ENCODE measurements at regions not wholly inside any gene's neighbourhood (a gene's known extent, or its start where the extent isn't known, plus 50 kb on each side); places are given as distances from the start of the nearest gene placed in this dataset.

DNA sequence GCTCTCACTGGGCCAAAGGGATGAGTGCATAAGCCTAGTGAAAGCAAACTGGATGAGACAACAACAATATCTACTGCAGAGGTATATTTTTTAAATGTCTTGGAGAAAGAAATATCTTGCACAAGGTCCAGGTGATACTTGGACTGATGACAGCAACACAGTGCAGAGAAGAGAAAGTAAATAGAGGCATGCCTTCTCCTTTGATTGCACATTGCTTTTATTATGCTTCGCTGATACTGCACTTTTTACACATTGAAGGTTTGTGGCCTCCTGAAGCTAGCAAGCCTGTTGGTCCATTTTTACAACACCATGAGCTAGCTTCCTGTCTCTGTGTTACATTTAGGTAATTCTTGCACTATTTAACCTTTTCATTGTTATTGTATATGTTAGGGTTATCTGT, 189.0 kb upstream of the NDST3 start:
- no peak for TF ChIP-seq ZFX (IDR thresholded peaks at IDR 0.05; ENCODE audit: borderline replicate concordance)
- TF ChIP-seq, protein P1, sequence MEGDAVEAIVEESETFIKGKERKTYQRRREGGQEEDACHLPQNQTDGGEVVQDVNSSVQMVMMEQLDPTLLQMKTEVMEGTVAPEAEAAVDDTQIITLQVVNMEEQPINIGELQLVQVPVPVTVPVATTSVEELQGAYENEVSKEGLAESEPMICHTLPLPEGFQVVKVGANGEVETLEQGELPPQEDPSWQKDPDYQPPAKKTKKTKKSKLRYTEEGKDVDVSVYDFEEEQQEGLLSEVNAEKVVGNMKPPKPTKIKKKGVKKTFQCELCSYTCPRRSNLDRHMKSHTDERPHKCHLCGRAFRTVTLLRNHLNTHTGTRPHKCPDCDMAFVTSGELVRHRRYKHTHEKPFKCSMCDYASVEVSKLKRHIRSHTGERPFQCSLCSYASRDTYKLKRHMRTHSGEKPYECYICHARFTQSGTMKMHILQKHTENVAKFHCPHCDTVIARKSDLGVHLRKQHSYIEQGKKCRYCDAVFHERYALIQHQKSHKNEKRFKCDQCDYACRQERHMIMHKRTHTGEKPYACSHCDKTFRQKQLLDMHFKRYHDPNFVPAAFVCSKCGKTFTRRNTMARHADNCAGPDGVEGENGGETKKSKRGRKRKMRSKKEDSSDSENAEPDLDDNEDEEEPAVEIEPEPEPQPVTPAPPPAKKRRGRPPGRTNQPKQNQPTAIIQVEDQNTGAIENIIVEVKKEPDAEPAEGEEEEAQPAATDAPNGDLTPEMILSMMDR (IDR thresholded peaks at IDR 0.05): no peak
- H3K27ac ChIP-seq: no peak overlapping the region

DNA sequence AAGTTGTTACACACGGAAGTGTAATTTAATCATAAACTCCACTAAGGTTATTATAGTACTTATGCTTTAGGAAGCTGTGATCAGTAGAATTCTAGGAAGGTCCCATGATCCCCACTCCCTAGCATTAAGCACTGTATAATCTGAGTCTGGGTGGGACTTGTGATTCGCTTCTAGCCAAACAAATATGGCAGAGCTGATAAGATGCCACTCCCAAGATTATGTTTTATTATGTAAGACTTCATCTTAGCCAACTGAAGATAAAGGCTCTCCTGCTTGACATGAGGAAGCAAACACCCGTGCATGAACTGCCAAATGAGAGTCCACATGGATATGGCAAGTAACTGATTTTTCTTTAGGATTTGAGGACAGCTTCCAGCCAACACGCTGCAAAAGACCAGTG, 186.4 kb upstream of the NDST3 start:
- TF ChIP-seq, protein P1 (IDR thresholded peaks at IDR 0.05): no peak
- H3K27ac ChIP-seq: no peak overlapping the region

GRCh38 chr4:117868201-117868600, 166.1 kb upstream of the NDST3 start:
- no peak overlapping the region for H3K27ac ChIP-seq

DNA sequence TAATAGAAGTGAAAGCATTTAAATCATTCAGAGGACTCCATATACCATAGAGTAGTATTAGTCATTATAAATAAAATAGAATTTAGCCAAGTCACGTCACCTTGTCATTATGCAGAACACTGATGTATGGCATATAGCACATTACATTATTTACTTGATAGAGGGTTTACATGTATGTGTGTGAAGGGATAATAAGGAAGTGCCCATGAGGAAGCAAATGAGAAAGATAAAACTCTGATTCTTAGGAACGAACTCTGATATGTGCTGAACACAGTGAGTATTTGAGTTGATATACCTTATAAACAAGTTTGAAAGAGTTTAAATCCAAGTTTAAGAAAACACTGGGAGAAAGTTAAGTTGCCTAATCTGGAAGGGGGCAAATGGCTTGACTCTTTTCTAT, 160.5 kb upstream of the NDST3 start:
- TF ChIP-seq, protein P1 (IDR thresholded peaks at IDR 0.05): no peak
- TF ChIP-seq ZFX (IDR thresholded peaks at IDR 0.05; ENCODE audit: borderline replicate concordance): no peak
- H3K27ac ChIP-seq: no peak overlapping the region

More at GRCh38 chr4:117868201-117868600, 166.1 kb upstream of the NDST3 start:
- no peak for TF ChIP-seq ZFX (IDR thresholded peaks at IDR 0.05; ENCODE audit: borderline replicate concordance)
- TF ChIP-seq, protein P1 (IDR thresholded peaks at IDR 0.05): no peak

DNA sequence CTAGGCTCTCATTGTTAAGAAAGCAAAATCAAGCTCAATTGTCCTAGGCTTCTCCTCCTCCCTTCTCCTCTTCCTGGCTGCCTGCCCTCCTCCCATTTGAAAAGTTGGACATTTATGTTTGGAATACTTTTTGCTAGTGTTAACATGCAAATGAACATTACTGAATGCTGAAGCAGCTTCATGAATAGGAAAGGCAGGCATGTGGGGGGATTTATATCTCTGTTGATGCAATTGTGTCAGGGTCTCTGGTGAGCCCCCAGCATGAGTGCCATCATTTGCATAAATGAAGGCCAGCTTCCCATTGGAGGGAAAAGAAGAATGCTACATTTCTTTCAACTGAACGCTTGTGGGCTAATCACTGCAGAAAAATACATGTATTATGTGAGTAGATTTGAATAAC, 160.1 kb upstream of the NDST3 start:
- no peak for TF ChIP-seq ZFX (IDR thresholded peaks at IDR 0.05; ENCODE audit: borderline replicate concordance)
- TF ChIP-seq, protein P1 (IDR thresholded peaks at IDR 0.05): no peak
- H3K27ac ChIP-seq: no peak overlapping the region

- TF ChIP-seq, protein P1 (IDR thresholded peaks at IDR 0.05): no peak
- TF ChIP-seq ZFX (IDR thresholded peaks at IDR 0.05; ENCODE audit: borderline replicate concordance): no peak
- H3K27ac ChIP-seq: no peak overlapping the region
Observed at GRCh38 chr4:117889978-117890377, 144.3 kb upstream of the NDST3 start.

DNA sequence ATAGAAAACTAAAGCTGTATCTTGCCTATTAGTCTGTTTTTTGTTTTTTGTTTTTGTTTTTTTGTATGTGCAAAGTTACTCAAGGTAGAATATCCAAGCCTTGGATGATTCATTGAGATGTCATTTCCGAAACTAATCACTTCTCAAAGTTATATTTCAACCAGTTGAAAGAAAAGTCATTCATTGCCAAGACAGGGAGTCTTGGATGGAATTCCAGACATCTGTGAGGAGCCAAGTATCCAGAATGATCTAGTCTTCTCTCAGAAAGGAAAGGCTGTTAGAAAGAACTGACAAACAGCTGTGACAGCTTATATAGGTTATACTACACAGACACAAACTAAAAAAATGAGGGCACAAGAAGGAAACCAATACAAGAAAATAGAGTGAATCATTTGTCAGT, 141.1 kb upstream of the NDST3 start:
- H3K27ac ChIP-seq: no peak overlapping the region
- TF ChIP-seq, protein P1 (IDR thresholded peaks at IDR 0.05): no peak
- no peak for TF ChIP-seq ZFX (IDR thresholded peaks at IDR 0.05; ENCODE audit: borderline replicate concordance)
